Chondrocyte (in vitro differentiated cells): ENCODE measurements at regions not wholly inside any gene's neighbourhood (a gene's known extent, or its start where the extent isn't known, plus 50 kb on each side); places are given as distances from the start of the nearest gene placed in this dataset.

Experiments used
- DNase-seq: peaks from one replicate; pipeline ENCODE4 v3.0.0; 2021; ENCODE audit warnings: mixed read lengths, low spot score
- H3K27ac Mint-ChIP-seq: one replicate; pipeline ENCODE4 v1.8.0; 2021; ENCODE audit warnings: mild to moderate bottlenecking, moderate library complexity, mixed read lengths; ENCODE audit not compliant: unreplicated experiment
- H3K27me3 Mint-ChIP-seq: 2 replicates; pipeline ENCODE4 v1.8.0; 2021; ENCODE audit warnings: low read depth, mixed read lengths
- H3K36me3 Mint-ChIP-seq: 2 replicates; pipeline ENCODE4 v1.8.0; 2021; ENCODE audit warnings: low read depth, mixed read lengths
- H3K4me1 Mint-ChIP-seq: 2 replicates; pipeline ENCODE4 v1.8.0; 2021; ENCODE audit warnings: low read depth, mild to moderate bottlenecking, mixed read lengths
- H3K4me3 Mint-ChIP-seq: one replicate; pipeline ENCODE4 v1.8.0; 2021; ENCODE audit warnings: mild to moderate bottlenecking, moderate library complexity, mixed read lengths; ENCODE audit not compliant: unreplicated experiment
- H3K9me3 Mint-ChIP-seq: 2 replicates; pipeline ENCODE4 v1.8.0; 2021; ENCODE audit warnings: low read depth, mixed read lengths
- TF ChIP-seq, protein P1 (sequence below): fragments of 200-600 bp; sonication (generic); IDR thresholded peaks from 2 replicates; pipeline ENCODE4 v1.5.0; 2021; ENCODE audit warnings: antibody characterized with exemption, mild to moderate bottlenecking, moderate library complexity

- H3K27me3 Mint-ChIP-seq = no peaks in the 10 kb centered on the region
Observed at GRCh38 chr2:60096556-60096955, 456.9 kb downstream of the BCL11A start.

DNA sequence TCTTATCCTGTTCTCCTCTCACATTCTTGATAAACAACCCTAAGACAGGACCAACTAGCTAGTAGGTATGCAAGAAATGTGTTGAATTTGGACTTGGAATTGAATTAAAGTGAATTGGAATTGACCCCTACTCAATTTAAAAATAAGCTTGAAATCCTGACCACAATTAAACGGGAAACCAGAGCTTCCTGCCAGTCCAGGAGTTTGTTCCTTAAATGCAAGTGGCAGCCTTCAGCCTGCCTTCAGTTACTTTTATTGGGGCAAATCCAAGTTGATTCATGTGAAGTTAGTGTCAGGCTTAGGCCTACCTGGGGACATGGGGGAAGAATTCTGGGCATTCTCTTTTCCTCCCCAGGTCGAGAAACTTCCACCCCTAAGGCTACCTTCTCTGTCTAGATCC is 457.6 kb downstream of the BCL11A start:
- DNase-seq = no peak
- H3K36me3 Mint-ChIP-seq = no peaks in the 10 kb centered on the region
- H3K9me3 Mint-ChIP-seq = no peaks in the 10 kb centered on the region
- H3K4me1 Mint-ChIP-seq = no peaks in the 10 kb centered on the region
- TF ChIP-seq, protein P1, sequence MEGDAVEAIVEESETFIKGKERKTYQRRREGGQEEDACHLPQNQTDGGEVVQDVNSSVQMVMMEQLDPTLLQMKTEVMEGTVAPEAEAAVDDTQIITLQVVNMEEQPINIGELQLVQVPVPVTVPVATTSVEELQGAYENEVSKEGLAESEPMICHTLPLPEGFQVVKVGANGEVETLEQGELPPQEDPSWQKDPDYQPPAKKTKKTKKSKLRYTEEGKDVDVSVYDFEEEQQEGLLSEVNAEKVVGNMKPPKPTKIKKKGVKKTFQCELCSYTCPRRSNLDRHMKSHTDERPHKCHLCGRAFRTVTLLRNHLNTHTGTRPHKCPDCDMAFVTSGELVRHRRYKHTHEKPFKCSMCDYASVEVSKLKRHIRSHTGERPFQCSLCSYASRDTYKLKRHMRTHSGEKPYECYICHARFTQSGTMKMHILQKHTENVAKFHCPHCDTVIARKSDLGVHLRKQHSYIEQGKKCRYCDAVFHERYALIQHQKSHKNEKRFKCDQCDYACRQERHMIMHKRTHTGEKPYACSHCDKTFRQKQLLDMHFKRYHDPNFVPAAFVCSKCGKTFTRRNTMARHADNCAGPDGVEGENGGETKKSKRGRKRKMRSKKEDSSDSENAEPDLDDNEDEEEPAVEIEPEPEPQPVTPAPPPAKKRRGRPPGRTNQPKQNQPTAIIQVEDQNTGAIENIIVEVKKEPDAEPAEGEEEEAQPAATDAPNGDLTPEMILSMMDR = no peak
- no peak overlapping the region for H3K4me3 Mint-ChIP-seq
- H3K27me3 Mint-ChIP-seq = peaks cover 1% of the 10 kb centered on the region
- no peak overlapping the region for H3K27ac Mint-ChIP-seq

More at GRCh38 chr2:60096556-60096955, 456.9 kb downstream of the BCL11A start:
- no peak overlapping the region for H3K4me3 Mint-ChIP-seq
- H3K36me3 Mint-ChIP-seq = no peaks in the 10 kb centered on the region
- no peak for DNase-seq
- H3K9me3 Mint-ChIP-seq = peaks cover 1% of the 10 kb centered on the region
- H3K4me1 Mint-ChIP-seq = no peaks in the 10 kb centered on the region
- no peak overlapping the region for H3K27ac Mint-ChIP-seq
- TF ChIP-seq, protein P1 = no peak

GRCh38 chr2:60095202-60095815 is 458.1 kb downstream of the BCL11A start:
- Mint-ChIP-seq H3K9me3 (no peaks in the 10 kb centered on the region), H3K27ac (no peak overlapping the region)

GRCh38 chr2:60094450-60094929 is 459.0 kb downstream of the BCL11A start:
- Mint-ChIP-seq H3K27ac (no peak overlapping the region), H3K36me3 (no peaks in the 10 kb centered on the region)

More at GRCh38 chr2:60095202-60095815, 458.1 kb downstream of the BCL11A start:
- no peak for DNase-seq
- Mint-ChIP-seq H3K27me3 (peaks cover 1% of the 10 kb centered on the region), H3K4me3 (no peak overlapping the region), H3K36me3 (no peaks in the 10 kb centered on the region), H3K4me1 (no peaks in the 10 kb centered on the region)
- TF ChIP-seq, protein P1 = no peak

DNA sequence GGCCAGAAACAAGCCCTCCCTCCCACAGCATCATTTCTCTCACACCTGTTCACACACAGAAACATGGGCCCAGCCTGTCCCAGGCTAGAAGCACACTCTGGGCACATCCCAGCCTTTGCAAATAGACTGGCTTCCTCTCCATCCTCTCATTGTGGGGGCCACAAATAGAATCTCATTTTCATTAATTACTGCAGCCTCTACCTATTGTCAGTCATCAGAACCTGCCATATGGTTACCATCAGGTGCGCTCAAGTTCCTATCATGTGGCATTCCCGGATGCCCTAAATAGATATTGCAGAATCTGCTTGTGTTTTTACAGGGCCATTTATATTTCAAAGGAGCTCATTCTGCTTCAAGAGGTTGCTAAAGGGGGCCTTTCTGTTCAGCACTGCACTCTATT is 460.7 kb downstream of the BCL11A start:
- Mint-ChIP-seq H3K4me3 (no peak overlapping the region), H3K4me1 (no peaks in the 10 kb centered on the region), H3K27ac (no peak overlapping the region), H3K36me3 (no peaks in the 10 kb centered on the region), H3K27me3 (peaks cover 1% of the 10 kb centered on the region), H3K9me3 (no peaks in the 10 kb centered on the region)
- DNase-seq = no peak
- TF ChIP-seq, protein P1 = no peak

More at GRCh38 chr2:60094450-60094929, 459.0 kb downstream of the BCL11A start:
- Mint-ChIP-seq H3K4me1 (no peaks in the 10 kb centered on the region), H3K9me3 (no peaks in the 10 kb centered on the region), H3K4me3 (no peak overlapping the region), H3K27me3 (peaks cover 1% of the 10 kb centered on the region)
- no peak for DNase-seq
- TF ChIP-seq, protein P1 = no peak
